ENCODE measurements at regions not wholly inside any gene's neighbourhood (a gene's known extent, or its start where the extent isn't known, plus 50 kb on each side); places are given as distances from the start of the nearest gene placed in this dataset.

GRCh38 chr18:8957731-8958130 is 144.8 kb upstream of the NDUFV2 start:
- TF ChIP-seq CTCF (IDR thresholded peaks at IDR 0.05; ENCODE audit: unreplicated experiment) = no peak
- Mint-ChIP-seq H3K36me3 (ENCODE audit: insufficient read depth, unreplicated experiment) (no peaks in the 10 kb centered on the region), H3K4me3 (ENCODE audit: unreplicated experiment) (no peak overlapping the region), H3K9me3 (ENCODE audit: unreplicated experiment) (no peaks in the 10 kb centered on the region), H3K4me1 (ENCODE audit: insufficient read depth, unreplicated experiment) (peaks cover 9% of the 10 kb centered on the region), H3K27me3 (ENCODE audit: insufficient read depth, unreplicated experiment) (no peaks in the 10 kb centered on the region), H3K27ac (ENCODE audit: low read depth, unreplicated experiment) (no peak overlapping the region)
- ChIA-PET POLR2A (interaction anchor here (1.4 kb wide), 1 partner anchor 9 kb away, joined by 3 read pairs; no protein-coding TSS in a partner anchor), CTCF (no interaction called here)
- no TSS peak for BruUV-seq (replicated peaks)
- intact Hi-C loops (cut with micrococcal nuclease) = no loop called here
- no peak for DNase-seq (ENCODE audit: unreplicated experiment)

GRCh38 chr18:8958660-8959059 is 143.8 kb upstream of the NDUFV2 start:
- ChIA-PET POLR2A (interaction anchor here (1.4 kb wide), 1 partner anchor 10 kb away, joined by 3 read pairs; no protein-coding TSS in a partner anchor), CTCF (interaction anchor here (0.6 kb wide), 1 partner anchor 224 kb away, joined by 3 read pairs; no protein-coding TSS in a partner anchor)
- Mint-ChIP-seq H3K4me3 (ENCODE audit: unreplicated experiment) (no peak overlapping the region), H3K4me1 (ENCODE audit: insufficient read depth, unreplicated experiment) (peaks cover 9% of the 10 kb centered on the region), H3K27ac (ENCODE audit: low read depth, unreplicated experiment) (no peak overlapping the region), H3K36me3 (ENCODE audit: insufficient read depth, unreplicated experiment) (no peaks in the 10 kb centered on the region), H3K27me3 (ENCODE audit: insufficient read depth, unreplicated experiment) (no peaks in the 10 kb centered on the region), H3K9me3 (ENCODE audit: unreplicated experiment) (no peaks in the 10 kb centered on the region)
- intact Hi-C loops (cut with micrococcal nuclease) = no loop called here
- TF ChIP-seq CTCF (IDR thresholded peaks at IDR 0.05; ENCODE audit: unreplicated experiment) = no peak
- DNase-seq (ENCODE audit: unreplicated experiment) = no peak
- no TSS peak for BruUV-seq (replicated peaks)

GRCh38 chr18:8959551-8960135 is 142.9 kb upstream of the NDUFV2 start:
- DNase-seq (ENCODE audit: unreplicated experiment) = no peak
- Mint-ChIP-seq H3K4me3 (ENCODE audit: unreplicated experiment) (no peak overlapping the region), H3K4me1 (ENCODE audit: insufficient read depth, unreplicated experiment) (peaks cover 9% of the 10 kb centered on the region), H3K36me3 (ENCODE audit: insufficient read depth, unreplicated experiment) (no peaks in the 10 kb centered on the region), H3K27me3 (ENCODE audit: insufficient read depth, unreplicated experiment) (no peaks in the 10 kb centered on the region), H3K9me3 (ENCODE audit: unreplicated experiment) (no peaks in the 10 kb centered on the region), H3K27ac (ENCODE audit: low read depth, unreplicated experiment) (no peak overlapping the region)
- ChIA-PET CTCF (no interaction called here), POLR2A (interaction anchor here (0.8 to 1.4 kb wide), 2 partner anchors 11 to 158 kb away, joined by 3 to 4 read pairs; no protein-coding TSS in a partner anchor)
- no peak for TF ChIP-seq CTCF (IDR thresholded peaks at IDR 0.05; ENCODE audit: unreplicated experiment)
- intact Hi-C loops (cut with micrococcal nuclease) = loop anchor here (2.0 kb wide), 1 partner anchor 159 kb away; no protein-coding TSS in a partner anchor
- no TSS peak for BruUV-seq (replicated peaks)

- intact Hi-C loops (cut with micrococcal nuclease) = loop anchor here (1.0 to 2.0 kb wide), 2 partner anchors 70 to 160 kb away; no protein-coding TSS in a partner anchor
- TF ChIP-seq CTCF (IDR thresholded peaks at IDR 0.05; ENCODE audit: unreplicated experiment) = no peak
- Mint-ChIP-seq H3K36me3 (ENCODE audit: insufficient read depth, unreplicated experiment) (no peaks in the 10 kb centered on the region), H3K4me3 (ENCODE audit: unreplicated experiment) (no peak overlapping the region), H3K27ac (ENCODE audit: low read depth, unreplicated experiment) (peak overlapping the region; percentile 71), H3K9me3 (ENCODE audit: unreplicated experiment) (no peaks in the 10 kb centered on the region), H3K4me1 (ENCODE audit: insufficient read depth, unreplicated experiment) (peaks cover 9% of the 10 kb centered on the region), H3K27me3 (ENCODE audit: insufficient read depth, unreplicated experiment) (no peaks in the 10 kb centered on the region)
- DNase-seq (ENCODE audit: unreplicated experiment) = peak; percentile 67
- POLR2A ChIA-PET = interaction anchor here (1.4 kb wide), 1 partner anchor 159 kb away, joined by 4 read pairs; no protein-coding TSS in a partner anchor
- no TSS peak for BruUV-seq (replicated peaks)
- CTCF ChIA-PET = interaction anchor here (0.7 to 2.2 kb wide), 2 partner anchors 22 to 805 kb away, joined by 4 to 17 read pairs; no protein-coding TSS in a partner anchor
Observed at GRCh38 chr18:8960740-8961657, 141.5 kb upstream of the NDUFV2 start.

All from MCF 10A (cell line).